ENCODE measurements at regions not wholly inside any gene's neighbourhood (a gene's known extent, or its start where the extent isn't known, plus 50 kb on each side); places are given as distances from the start of the nearest gene placed in this dataset.

DNA sequence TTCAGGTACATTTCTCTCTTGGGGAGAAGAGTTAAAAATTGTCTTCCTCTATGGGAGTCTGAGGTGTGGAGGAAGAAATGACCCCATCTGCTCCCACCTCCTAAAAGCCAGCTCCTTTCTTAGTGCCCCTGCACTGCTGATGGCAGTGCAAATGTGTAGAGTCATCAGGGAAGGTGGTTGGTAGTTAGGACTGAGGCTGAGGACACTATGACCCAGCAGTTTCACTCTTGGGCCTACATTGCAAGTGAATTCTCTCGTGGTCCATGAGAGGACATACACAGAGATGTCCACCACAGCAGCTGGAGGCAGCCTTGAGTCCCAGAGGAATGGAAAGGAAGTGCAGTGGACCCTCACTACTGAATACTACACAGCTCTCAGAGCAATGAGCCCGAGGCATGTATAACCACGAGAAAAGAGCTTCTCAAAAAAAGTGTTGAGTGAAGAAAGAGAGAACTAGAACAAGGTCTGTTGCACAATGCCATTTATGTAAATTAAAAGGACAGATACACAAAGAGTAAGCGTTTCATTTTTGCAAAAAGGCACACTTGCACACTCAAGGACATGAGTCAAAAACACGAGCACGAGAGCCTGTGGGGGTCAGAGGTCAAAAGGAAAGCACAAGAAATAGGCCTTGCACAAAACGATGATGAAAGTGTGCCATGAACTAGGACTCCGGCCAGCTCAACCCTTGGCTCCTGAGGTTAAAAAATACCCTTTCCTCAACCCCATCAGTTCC is 164.4 kb upstream of the ADRA1D start:
- no peak for TF ChIP-seq POLR2A (IDR thresholded peaks at IDR 0.05)
- TF ChIP-seq, protein P1, sequence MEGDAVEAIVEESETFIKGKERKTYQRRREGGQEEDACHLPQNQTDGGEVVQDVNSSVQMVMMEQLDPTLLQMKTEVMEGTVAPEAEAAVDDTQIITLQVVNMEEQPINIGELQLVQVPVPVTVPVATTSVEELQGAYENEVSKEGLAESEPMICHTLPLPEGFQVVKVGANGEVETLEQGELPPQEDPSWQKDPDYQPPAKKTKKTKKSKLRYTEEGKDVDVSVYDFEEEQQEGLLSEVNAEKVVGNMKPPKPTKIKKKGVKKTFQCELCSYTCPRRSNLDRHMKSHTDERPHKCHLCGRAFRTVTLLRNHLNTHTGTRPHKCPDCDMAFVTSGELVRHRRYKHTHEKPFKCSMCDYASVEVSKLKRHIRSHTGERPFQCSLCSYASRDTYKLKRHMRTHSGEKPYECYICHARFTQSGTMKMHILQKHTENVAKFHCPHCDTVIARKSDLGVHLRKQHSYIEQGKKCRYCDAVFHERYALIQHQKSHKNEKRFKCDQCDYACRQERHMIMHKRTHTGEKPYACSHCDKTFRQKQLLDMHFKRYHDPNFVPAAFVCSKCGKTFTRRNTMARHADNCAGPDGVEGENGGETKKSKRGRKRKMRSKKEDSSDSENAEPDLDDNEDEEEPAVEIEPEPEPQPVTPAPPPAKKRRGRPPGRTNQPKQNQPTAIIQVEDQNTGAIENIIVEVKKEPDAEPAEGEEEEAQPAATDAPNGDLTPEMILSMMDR (IDR thresholded peaks at IDR 0.05) = no peak
- TF ChIP-seq POLR2AphosphoS5 (IDR thresholded peaks at IDR 0.05) = no peak
